ENCODE measurements at regions not wholly inside any gene's neighbourhood (a gene's known extent, or its start where the extent isn't known, plus 50 kb on each side); places are given as distances from the start of the nearest gene placed in this dataset.

GRCh38 chr4:72987741-72988729 is 81.5 kb downstream of the COX18 start:
- TF ChIP-seq ZNF317 (CRISPR knock-in tag; IDR thresholded peaks at IDR 0.05; ENCODE audit: borderline replicate concordance, low read depth) (no peak), MAX (CRISPR knock-in tag; IDR thresholded peaks at IDR 0.05) (no peak), CTCF (IDR thresholded peaks at IDR 0.05) (no peak), FOXP4 (CRISPR knock-in tag; IDR thresholded peaks at IDR 0.05) (no peak), ESRRA (CRISPR knock-in tag; IDR thresholded peaks at IDR 0.05; ENCODE audit: borderline replicate concordance) (no peak), USF2 (CRISPR knock-in tag; IDR thresholded peaks at IDR 0.05) (no peak), ZNF512 (CRISPR knock-in tag; IDR thresholded peaks at IDR 0.05; ENCODE audit: borderline replicate concordance) (no peak), GABPB1 (CRISPR knock-in tag; IDR thresholded peaks at IDR 0.05) (no peak)

Data from WTC11 (cell line).